Coronary artery (tissue), 2 donors: ENCODE measurements at regions not wholly inside any gene's neighbourhood (a gene's known extent, or its start where the extent isn't known, plus 50 kb on each side); places are given as distances from the start of the nearest gene placed in this dataset.

Experiments
- DNase-seq: peaks from one replicate; pipeline ENCODE4 v3.0.0-alpha.2; 2017; ENCODE audit warnings: low spot score
- H3K27ac ChIP-seq, 2 donors: fragments of 200-600 bp; sonication (generic); one replicate each; pipeline ENCODE4 v1.5.1; 2016 to 2019
- H3K4me3 ChIP-seq: fragments of 200-600 bp; sonication (generic); 2 replicates; pipeline ENCODE4 v1.5.1; 2016; ENCODE audit warnings: mild to moderate bottlenecking, moderate library complexity
- TF ChIP-seq, protein P1 (sequence below): fragments of 200-600 bp; sonication (generic); IDR thresholded peaks from one replicate; pipeline ENCODE4 v1.5.1; 2019; ENCODE audit warnings: antibody characterized with exemption

DNA sequence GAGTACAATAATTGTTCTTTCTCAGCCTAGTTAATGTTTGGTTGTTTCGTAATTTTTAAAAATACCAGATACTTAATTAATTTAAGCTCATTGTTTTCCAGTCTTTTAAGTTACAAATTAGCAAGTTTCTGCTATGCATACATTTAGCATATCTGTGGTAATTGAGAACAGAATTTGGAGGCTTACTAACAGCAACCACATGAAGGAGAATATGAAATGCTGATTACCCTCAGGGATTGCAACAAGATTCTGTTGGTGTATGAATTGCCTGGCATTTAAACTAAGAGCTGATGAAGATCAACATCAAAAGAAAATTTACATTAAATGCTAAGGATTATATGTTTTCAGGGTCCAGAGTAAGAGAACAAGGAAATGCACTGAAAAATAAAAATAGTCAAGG lies 580.0 kb upstream of the INTU start:
- Histone ChIP-seq H3K4me3 (no peak overlapping the region), H3K27ac (no peak overlapping the region)
- TF ChIP-seq, protein P1, sequence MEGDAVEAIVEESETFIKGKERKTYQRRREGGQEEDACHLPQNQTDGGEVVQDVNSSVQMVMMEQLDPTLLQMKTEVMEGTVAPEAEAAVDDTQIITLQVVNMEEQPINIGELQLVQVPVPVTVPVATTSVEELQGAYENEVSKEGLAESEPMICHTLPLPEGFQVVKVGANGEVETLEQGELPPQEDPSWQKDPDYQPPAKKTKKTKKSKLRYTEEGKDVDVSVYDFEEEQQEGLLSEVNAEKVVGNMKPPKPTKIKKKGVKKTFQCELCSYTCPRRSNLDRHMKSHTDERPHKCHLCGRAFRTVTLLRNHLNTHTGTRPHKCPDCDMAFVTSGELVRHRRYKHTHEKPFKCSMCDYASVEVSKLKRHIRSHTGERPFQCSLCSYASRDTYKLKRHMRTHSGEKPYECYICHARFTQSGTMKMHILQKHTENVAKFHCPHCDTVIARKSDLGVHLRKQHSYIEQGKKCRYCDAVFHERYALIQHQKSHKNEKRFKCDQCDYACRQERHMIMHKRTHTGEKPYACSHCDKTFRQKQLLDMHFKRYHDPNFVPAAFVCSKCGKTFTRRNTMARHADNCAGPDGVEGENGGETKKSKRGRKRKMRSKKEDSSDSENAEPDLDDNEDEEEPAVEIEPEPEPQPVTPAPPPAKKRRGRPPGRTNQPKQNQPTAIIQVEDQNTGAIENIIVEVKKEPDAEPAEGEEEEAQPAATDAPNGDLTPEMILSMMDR = no peak
- DNase-seq = no peak

DNA sequence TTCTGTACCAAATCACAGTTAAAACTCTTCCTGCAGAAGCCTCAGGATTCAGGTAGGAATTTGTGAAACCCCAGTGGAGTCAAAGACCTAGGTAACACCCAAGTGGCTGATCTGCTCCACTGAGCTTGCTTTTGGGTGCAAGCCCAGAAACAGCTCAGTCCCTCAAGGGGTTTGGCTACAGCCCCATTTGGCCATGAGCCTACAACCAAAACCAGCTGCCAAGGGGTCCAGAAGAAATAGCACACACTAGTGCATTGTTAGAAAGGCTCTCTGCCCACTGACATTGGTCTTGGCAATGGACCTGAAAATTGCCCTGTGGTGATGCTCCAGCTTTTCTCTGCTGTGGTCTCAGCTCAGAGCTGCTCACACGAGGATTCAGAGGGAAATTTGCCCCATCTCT lies 577.4 kb upstream of the INTU start:
- H3K27ac ChIP-seq = no peak overlapping the region
- H3K4me3 ChIP-seq = no peak overlapping the region
- DNase-seq = no peak
- TF ChIP-seq, protein P1 = no peak

- TF ChIP-seq, protein P1 = no peak
- DNase-seq = no peak
- H3K27ac ChIP-seq = no peak overlapping the region
- no peak overlapping the region for H3K4me3 ChIP-seq
Observed at GRCh38 chr4:127069675-127070074, 563.1 kb upstream of the INTU start.

DNA sequence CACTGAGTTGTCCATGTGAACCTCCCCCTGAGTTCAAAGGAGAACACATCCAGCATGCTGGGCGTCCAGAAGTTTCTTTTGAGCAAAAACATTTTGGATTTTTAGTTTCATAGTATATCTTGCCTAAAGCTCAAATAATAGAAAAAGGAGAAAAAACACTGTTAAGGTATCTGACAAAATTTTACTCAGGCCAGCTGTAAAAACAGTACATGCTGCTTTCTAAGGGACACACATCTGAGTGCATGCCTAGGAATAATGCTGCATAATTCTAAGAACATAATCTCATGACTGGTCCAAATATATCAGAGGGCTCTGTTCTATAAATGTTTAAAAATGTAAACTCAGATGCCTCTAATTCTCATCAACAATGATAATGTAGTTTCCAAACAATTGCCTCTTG lies 561.3 kb upstream of the INTU start:
- Histone ChIP-seq H3K4me3 (no peak overlapping the region), H3K27ac (no peak overlapping the region)
- TF ChIP-seq, protein P1 = no peak
- no peak for DNase-seq

GRCh38 chr4:127080141-127080540 lies 552.6 kb upstream of the INTU start:
- TF ChIP-seq, protein P1 = no peak
- DNase-seq = no peak
- no peak overlapping the region for H3K4me3 ChIP-seq
- H3K27ac ChIP-seq = no peak overlapping the region

DNA sequence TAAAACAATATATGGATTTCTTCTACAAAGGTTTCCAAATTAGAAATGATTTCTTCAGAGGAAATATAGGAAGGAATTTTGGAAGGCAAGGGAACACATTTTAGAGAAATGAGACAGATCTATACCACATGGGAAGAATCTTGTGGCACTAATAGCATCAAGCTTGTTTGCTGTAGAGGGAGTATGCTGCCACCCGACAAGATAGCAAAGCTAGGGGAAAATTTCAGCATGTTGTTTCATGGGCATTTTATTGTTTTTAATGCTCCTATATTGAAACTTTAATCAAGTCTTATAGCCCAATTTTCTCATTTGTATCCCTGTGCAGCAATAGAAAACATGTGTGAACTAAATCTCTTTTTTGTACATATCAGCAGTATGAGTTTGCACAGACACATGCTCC lies 551.7 kb upstream of the INTU start:
- no peak overlapping the region for H3K27ac ChIP-seq
- no peak overlapping the region for H3K4me3 ChIP-seq
- TF ChIP-seq, protein P1 = no peak
- no peak for DNase-seq

DNA sequence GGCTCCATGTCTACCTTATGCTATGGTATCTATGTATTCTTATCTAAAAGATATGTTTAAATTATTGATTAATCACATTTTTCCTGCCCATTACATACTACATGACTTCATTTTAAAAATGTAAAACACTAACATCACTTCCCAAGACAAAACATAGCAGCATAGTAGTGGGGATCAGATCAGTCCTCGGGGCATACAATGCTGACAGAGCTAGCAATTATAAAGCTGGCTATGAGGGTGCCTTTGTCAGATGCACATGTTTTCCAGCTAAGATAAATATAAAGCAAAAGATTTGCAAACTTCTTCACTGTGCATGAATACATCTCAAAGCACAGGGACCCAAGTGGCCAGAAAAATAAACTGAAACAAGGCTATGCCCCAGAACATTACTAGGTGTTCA lies 549.8 kb upstream of the INTU start:
- Histone ChIP-seq H3K27ac (no peak overlapping the region), H3K4me3 (no peak overlapping the region)
- no peak for DNase-seq
- TF ChIP-seq, protein P1 = no peak
